SK-N-MC (cell line): ENCODE measurements at regions not wholly inside any gene's neighbourhood (a gene's known extent, or its start where the extent isn't known, plus 50 kb on each side); places are given as distances from the start of the nearest gene placed in this dataset.

Experiments
- DNase-seq: peaks from one replicate; pipeline ENCODE4 v3.0.0-alpha.2; 2011; ENCODE audit warnings: low read depth, low spot score
- H3K27ac ChIP-seq: fragments of 200-600 bp; sonication (generic); 2 replicates; pipeline ENCODE4 v1.5.1; 2016; ENCODE audit warnings: mixed run types
- H3K36me3 ChIP-seq: fragments of 200-600 bp; sonication (generic); 2 replicates; pipeline ENCODE4 v1.6.1; 2017; ENCODE audit warnings: antibody characterized with exemption, low read length, mixed read lengths; ENCODE audit not compliant: insufficient read depth
- H3K4me3 ChIP-seq: fragments of 200-600 bp; sonication (generic); 2 replicates; pipeline ENCODE4 v1.5.1; 2016
- H3K9ac ChIP-seq: fragments of 200-600 bp; sonication (generic); 2 replicates; pipeline ENCODE4 v1.8.0; 2017; ENCODE audit warnings: mixed run types, mixed read lengths; ENCODE audit not compliant: insufficient read length
- H3K9me3 ChIP-seq: fragments of 200-600 bp; sonication (generic); 2 replicates; pipeline ENCODE4 v1.6.1; 2017; ENCODE audit warnings: low read depth, mild to moderate bottlenecking, antibody characterized with exemption, low read length, moderate library complexity, mixed read lengths
- EZH2 ChIP-seq: fragments of 200-600 bp; sonication (generic); IDR thresholded peaks from one replicate; pipeline ENCODE4 v1.6.1; 2017; ENCODE audit warnings: antibody characterized with exemption
- FOXP2 ChIP-seq: optimal IDR thresholded peaks from 2 replicates; pipeline ENCODE3; 2011; ENCODE audit warnings: mild to moderate bottlenecking, moderate library complexity; ENCODE audit not compliant: insufficient read depth; ENCODE audit errors: extremely low read length, control extremely low read depth
- POLR2AphosphoS5 ChIP-seq: IDR thresholded peaks from 2 replicates; pipeline ENCODE4 v1.6.1; 2012; ENCODE audit warnings: mild to moderate bottlenecking, low read depth, low read length, borderline replicate concordance

DNA sequence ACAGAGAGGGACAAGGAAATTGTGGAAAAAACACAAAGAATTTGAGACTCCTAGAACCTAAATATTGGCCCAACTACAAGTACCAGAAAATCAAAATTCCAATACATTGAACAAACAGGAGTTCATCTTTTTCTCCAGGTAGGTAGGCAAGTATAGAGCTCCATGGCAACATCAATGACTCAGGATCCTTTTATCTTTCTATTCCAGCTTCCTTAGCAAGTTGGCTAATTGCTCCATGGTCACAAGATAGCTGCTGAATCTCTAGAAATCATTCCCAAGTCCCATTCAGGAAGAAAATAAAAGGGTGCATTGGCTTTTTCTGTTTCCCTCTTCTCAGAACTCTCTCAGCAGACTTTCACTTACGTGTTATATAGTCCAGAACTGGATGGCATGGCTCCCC lies 117.9 kb upstream of the MAN2A1 start:
- H3K36me3 ChIP-seq = no peaks in the 10 kb centered on the region
- TF ChIP-seq FOXP2 (no peak), POLR2AphosphoS5 (no peak), EZH2 (no peak)
- no peak for DNase-seq

GRCh38 chr5:109570362-109570874 lies 119.3 kb upstream of the MAN2A1 start:
- no peaks in the 10 kb centered on the region for H3K36me3 ChIP-seq
- H3K9ac ChIP-seq = no peak overlapping the region
- DNase-seq = no peak
- TF ChIP-seq EZH2 = no peak
- no peak for TF ChIP-seq FOXP2
- no peak for TF ChIP-seq POLR2AphosphoS5
- H3K4me3 ChIP-seq = no peak overlapping the region
- no peaks in the 10 kb centered on the region for H3K9me3 ChIP-seq
- H3K27ac ChIP-seq = no peak overlapping the region

More for the DNA sequence above, 117.9 kb upstream of the MAN2A1 start:
- Histone ChIP-seq H3K9ac (no peak overlapping the region), H3K4me3 (no peak overlapping the region), H3K9me3 (no peaks in the 10 kb centered on the region), H3K27ac (no peak overlapping the region)

DNA sequence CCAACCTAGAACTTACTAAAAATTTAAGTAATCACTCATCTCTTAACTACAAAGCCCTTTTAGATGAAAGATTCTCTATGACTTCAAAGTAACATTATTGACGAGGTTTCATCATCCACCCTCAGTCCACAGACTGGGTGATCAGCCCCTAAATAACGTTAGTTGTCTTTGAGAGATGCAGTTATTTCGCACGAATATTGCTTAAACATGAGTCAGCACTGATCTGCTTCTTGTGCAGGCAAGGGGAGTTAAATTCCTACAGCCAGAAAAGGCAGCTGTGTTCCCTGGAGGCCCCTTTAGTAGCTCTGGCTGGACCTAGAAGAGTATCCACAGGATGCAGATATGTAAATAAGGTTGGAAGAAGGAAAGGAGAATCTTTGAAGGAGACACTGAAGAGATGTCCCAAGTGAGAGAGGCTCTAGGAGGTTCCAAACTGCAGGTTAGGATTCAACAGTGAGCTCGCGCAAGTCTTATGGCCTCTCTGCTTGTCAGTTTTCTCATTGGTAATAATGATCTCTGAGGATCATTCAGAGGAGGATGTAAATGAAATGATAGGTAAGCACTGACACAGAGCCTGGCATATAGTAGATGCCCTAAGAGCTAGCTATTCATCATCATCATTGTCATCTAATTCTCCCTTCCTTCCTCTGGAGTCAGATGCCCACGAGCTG lies 122.2 kb upstream of the MAN2A1 start:
- no peak for DNase-seq
- Histone ChIP-seq H3K27ac (no peak overlapping the region), H3K9me3 (no peaks in the 10 kb centered on the region), H3K9ac (no peak overlapping the region), H3K36me3 (no peaks in the 10 kb centered on the region), H3K4me3 (no peak overlapping the region)
- TF ChIP-seq POLR2AphosphoS5 = no peak
- no peak for TF ChIP-seq FOXP2
- TF ChIP-seq EZH2 = no peak

DNA sequence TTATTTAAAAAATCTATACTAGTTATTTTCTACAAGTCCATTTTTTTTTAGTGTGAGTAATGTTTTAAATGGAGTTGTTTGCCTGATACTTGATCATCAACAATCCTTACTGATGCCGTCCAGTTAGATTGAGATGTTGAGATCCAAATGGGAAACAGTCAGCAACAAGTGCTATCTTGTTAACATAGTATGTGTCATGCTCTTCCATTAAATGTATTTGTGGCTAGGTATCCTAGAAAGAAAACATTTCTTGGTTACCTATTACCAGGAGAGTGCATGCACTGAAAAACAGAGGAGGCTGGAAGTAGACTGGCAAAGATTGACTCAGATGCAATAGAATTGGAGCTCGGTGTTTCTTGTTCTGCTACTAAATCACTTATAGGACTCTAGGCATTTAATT lies 123.4 kb upstream of the MAN2A1 start:
- H3K4me3 ChIP-seq = no peak overlapping the region
- no peak for DNase-seq
- H3K27ac ChIP-seq = no peak overlapping the region
- no peaks in the 10 kb centered on the region for H3K36me3 ChIP-seq
- TF ChIP-seq FOXP2 (no peak), POLR2AphosphoS5 (no peak), EZH2 (no peak)
- H3K9me3 ChIP-seq = no peaks in the 10 kb centered on the region
- H3K9ac ChIP-seq = no peak overlapping the region

GRCh38 chr5:109563739-109564138 lies 126.0 kb upstream of the MAN2A1 start:
- Histone ChIP-seq H3K4me3 (no peak overlapping the region), H3K27ac (no peak overlapping the region), H3K9ac (no peak overlapping the region), H3K9me3 (no peaks in the 10 kb centered on the region), H3K36me3 (no peaks in the 10 kb centered on the region)
- TF ChIP-seq EZH2 (no peak), POLR2AphosphoS5 (no peak)
- DNase-seq = no peak

- H3K4me3 ChIP-seq = no peak overlapping the region
- no peaks in the 10 kb centered on the region for H3K9me3 ChIP-seq
- H3K36me3 ChIP-seq = no peaks in the 10 kb centered on the region
- H3K27ac ChIP-seq = no peak overlapping the region
- no peak overlapping the region for H3K9ac ChIP-seq
- DNase-seq = no peak
- TF ChIP-seq EZH2 (no peak), POLR2AphosphoS5 (no peak), FOXP2 (no peak)
Measured at GRCh38 chr5:109563189-109563588, 126.5 kb upstream of the MAN2A1 start.

GRCh38 chr5:109562441-109562840 lies 127.3 kb upstream of the MAN2A1 start:
- no peaks in the 10 kb centered on the region for H3K9me3 ChIP-seq
- no peaks in the 10 kb centered on the region for H3K36me3 ChIP-seq
- no peak overlapping the region for H3K27ac ChIP-seq
- no peak overlapping the region for H3K9ac ChIP-seq
- TF ChIP-seq FOXP2 (no peak), EZH2 (no peak), POLR2AphosphoS5 (no peak)
- no peak for DNase-seq
- no peak overlapping the region for H3K4me3 ChIP-seq

GRCh38 chr5:109561447-109561846 lies 128.3 kb upstream of the MAN2A1 start:
- Histone ChIP-seq H3K9ac (no peak overlapping the region), H3K27ac (no peak overlapping the region), H3K4me3 (no peak overlapping the region), H3K9me3 (no peaks in the 10 kb centered on the region), H3K36me3 (no peaks in the 10 kb centered on the region)
- no peak for DNase-seq
- TF ChIP-seq POLR2AphosphoS5 = no peak
- no peak for TF ChIP-seq FOXP2
- no peak for TF ChIP-seq EZH2

DNA sequence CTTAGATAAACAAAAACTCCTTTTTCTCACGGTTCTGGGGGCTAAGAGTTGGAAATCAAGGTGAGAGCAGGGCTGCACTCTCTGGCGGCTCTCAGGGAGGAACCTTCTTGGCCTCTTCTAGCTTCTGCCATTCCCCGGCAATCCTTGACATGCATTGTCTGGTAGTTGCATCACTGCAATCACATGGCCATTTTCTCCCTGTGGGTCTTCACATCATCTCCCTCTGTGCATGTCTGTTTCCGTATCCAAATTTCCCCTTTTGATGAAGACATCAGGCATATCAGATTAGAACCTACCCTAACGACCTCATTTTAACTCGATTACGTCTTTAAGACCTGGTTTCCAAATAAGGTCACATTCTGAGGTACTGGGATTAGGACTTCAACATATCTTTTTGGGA lies 129.2 kb upstream of the MAN2A1 start:
- H3K36me3 ChIP-seq = no peaks in the 10 kb centered on the region
- TF ChIP-seq EZH2 (no peak), FOXP2 (no peak), POLR2AphosphoS5 (no peak)
- H3K4me3 ChIP-seq = no peak overlapping the region
- H3K27ac ChIP-seq = no peak overlapping the region
- DNase-seq = no peak
- H3K9me3 ChIP-seq = no peaks in the 10 kb centered on the region
- H3K9ac ChIP-seq = no peak overlapping the region
